Embryonic facial prominence (tissue), 1 donor: ENCODE measurements at regions not wholly inside any gene's neighbourhood (a gene's known extent, or its start where the extent isn't known, plus 50 kb on each side); places are given as distances from the start of the nearest gene placed in this dataset.
"Not testable (repeated sequence)": the region's sequence is repeated elsewhere in the genome, so short reads cannot be mapped to it uniquely, and the experiment has no call there.

Experiments used
- DNase-seq: peaks from one replicate; pipeline ENCODE4 v3.0.0-alpha.2; 2016; ENCODE audit errors: extremely low spot score

DNA sequence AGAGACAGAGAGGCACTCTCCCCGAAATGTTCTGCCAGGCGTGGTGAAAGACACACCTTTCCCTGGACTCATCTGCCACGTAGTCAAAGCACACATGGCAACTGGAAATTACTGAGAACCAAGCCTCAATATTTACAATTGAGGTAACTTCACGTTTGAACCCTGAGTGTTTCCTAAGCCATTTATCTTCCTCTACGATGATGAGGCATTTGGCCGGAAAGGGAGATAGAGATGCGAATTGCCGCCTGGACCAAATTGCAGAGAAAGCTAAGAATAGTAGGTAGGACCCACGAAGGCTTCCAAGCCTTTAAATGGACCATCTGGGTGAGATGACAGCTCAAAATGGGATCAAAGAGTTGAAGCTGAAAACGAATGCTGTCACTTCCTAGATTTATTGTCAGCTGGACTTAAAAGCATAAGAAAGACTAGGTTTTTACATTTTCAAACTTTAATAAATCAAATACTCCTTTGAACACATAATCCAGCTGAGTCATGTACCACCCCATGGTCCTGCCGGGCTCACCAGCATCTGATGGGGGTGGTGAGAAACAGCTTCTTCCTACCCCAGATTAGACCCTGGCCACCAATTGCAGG is 135.6 kb upstream of the LYZL2 start:
- no peak for DNase-seq

DNA sequence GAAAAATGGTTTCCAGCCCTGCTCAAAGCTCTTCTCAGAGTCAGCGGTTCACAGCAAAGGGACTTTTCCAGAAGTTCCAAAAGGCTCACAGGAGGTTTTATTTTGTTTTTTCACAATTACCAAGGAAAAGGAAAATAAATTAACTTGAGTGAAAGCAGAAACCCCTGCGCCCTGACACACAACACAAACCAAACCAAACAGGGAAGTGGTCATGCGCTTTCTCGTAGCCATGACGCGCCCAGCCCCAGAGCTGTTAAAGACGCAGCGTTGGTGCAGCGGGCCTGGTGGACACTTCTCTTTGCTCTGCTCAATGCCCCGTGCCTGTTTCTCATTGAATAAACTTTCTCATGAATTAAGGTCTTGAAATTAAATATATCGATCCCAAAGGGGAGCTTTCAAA is 134.4 kb upstream of the LYZL2 start:
- DNase-seq, result no peak

GRCh38 chr10:30762620-30763019 is 133.1 kb upstream of the LYZL2 start:
- no peak for DNase-seq

DNA sequence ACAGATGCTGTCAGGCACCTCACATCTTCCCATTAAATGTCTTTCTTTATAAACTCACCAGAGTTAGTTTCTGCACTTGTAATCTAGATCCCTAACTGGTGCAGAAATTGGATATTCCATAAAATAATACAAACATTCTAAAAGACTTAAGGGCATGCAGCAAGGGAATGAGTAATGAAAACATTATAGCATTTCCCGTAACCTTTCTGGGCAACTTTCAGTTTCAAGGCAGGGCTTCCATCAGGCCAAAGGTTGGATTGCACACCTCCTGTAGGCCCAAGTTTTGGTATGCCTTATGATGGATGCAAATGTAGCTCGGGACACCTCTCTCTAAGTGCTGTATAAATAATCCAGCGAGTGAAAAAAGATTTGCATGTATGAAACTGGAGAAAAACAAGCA is 129.9 kb upstream of the LYZL2 start:
- no peak for DNase-seq

DNA sequence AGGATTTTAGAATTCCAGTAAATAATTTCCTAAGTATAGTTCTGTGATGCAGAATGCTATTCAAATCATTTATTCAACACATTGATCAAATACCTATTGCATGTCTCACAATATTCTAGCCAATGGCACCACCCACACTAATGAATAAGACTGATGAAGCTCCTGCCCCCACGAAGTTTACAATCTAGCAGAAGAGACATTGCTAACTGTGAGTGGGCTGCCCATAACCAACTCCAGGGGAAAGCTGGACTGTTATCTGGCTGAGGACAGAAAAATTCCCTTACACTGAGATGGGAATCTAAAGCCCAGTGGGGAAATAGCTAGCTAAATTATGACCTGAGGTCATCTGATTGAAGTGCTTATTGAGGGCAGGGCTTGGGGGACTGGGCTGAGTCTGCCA is 128.8 kb upstream of the LYZL2 start:
- no peak for DNase-seq

DNA sequence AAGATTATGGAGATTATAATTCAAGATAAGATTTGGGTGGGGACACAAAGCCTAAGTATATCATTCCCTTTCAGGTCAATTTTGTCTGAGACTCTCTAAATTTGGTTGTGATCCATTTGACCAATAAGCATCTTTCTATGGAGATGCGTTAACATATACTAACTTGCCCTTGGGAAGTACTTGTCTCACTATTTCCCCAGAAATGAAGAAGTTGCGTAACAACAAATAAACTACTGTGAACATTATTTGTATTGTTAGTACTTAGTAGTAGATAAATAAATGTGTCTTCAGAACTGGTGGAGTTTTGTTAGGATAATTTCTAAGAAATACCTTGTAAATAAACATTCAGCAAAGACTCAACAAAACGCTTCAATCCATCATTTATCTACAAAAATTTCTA is 127.3 kb upstream of the LYZL2 start:
- DNase-seq, result no peak

GRCh38 chr10:30756151-30756550 is 126.6 kb upstream of the LYZL2 start:
- DNase-seq, result no peak

DNA sequence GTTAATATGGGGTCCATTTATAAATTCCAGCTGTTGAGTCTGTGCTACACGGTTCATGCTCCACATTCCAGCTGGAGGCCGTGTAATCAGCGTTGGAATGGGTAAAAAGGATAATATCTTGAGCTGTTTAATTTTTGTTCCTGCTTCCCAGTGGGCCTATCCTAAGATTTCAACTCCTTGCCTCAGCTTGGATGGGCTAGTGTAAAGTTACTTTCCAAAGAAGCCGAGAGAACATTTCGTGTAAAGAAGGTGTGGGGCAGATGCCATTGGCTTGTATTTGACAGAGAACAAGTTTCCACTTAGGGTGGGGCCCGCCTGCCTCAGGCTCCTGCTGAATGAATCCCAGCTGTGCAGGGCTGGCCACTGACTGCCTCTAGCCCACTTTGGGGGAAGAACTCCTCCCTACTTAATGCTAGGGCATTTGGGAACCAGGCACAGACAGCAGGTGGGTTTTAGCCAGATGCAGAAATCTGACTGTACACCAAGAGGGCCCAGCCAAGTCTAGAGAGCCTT is 125.9 kb upstream of the LYZL2 start:
- peak; percentile 66 for DNase-seq

DNA sequence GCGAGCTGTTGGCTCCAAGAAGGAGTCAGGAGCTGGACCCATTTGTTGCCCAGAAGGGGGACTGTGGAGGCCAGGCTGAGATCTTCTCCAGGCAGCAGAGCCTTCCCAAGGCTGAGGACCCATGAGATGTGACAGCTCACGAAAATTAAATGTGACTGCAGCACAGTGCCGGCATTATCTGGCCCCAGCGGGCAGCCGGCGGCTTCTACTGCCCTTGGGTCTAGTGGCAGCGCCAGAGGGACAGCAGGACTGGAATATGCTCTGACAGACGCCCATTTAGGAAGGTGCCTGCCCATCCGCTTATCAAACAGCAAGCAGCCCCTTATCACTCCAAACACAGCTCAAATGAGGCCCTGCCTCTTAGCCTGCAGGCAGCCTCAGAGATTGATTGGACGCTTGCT is 122.9 kb upstream of the LYZL2 start:
- no peak for DNase-seq

GRCh38 chr10:30751678-30752331 is 122.3 kb upstream of the LYZL2 start:
- no peak for DNase-seq

DNA sequence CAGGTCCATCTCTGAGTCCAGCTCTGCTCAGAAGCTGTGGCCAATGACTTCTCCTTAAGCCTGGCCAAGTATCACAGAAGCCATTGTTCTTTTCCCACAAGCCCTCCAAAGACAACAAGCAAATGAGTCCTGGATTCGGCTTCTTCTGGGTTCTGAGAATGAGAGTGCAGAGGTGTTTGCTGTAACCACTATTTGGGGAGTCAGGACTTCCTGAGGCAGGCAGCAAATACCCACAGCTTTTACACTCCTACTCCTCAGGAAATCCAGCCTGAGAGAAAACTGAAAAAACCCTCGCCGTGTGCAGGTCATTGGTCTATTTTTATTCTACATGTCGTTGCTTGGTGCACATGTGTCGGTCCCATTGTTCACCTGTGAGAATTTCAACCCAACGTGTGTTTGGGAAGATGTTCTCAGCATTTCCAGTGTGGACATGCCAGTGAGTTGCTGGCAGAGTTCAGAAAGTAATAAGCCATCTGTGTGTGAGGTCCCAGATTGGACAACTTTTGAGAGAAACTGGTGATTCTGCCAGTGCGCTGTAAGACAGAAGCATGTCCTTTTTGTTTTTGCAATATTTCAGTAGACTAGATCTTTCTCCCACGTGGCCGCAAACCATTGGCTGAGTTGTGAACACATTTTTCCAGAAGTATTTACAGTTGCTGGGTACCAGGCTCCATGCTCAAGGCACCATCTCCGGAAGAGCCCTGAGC is 121.6 kb upstream of the LYZL2 start:
- DNase-seq, result no peak

DNA sequence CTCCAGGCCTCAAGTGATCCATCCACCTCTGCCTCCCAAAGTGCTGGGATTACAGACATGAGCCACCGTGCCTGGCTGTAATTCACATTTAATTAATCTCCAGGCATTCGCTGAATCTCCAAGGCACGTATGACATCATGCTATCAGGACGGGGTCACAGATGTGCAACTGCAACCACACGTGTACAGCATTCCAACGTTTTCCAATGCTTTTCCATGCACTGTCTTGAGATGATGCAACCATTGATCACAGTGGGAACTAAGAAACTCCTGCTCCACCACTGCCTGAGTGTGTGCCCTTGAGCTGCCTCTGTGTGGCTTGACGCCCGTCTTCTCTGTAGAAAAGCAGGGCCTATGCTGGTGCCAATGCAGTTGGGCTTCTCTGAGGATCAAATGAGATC is 119.8 kb upstream of the LYZL2 start:
- no peak for DNase-seq

DNA sequence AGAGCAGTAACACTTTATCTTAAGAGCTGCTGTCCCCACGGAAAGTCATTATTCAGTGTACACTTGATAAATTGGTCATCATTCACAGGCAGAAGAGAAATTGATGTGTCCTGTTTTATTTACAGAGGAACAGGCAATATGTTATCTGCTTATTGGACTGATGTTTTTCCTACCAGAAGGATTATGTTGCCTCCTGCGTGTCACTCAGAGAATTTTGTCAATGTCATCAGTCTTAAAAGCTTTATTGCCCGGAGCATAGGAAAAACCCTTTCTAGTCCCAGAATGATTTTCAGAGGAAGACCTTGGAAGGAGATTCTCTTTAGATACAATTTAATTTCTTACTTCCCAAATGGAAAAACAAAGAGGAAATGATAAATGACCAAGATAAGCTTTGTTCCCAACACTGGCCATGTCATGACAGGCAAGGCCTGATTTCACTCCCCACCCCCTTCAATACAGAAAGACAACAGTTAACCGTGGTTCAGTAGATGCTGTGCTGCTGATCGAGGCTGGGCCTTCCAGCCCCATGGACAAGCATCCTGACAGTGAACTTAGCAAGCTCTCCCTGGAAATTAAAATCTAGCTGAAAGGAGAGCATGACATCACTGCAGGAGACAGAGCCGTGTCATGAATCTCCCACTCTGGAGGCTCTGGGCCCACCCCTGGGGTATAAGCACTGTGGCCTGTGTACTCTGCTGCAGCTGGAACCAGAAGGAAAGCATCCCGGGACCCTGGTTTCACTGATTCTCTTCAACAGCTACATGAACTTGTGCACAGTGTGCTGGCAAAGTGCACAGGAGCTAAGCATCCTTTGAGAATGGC is 118.8 kb upstream of the LYZL2 start:
- DNase-seq, result no peak

GRCh38 chr10:30747633-30748032 is 118.1 kb upstream of the LYZL2 start:
- no peak for DNase-seq

DNA sequence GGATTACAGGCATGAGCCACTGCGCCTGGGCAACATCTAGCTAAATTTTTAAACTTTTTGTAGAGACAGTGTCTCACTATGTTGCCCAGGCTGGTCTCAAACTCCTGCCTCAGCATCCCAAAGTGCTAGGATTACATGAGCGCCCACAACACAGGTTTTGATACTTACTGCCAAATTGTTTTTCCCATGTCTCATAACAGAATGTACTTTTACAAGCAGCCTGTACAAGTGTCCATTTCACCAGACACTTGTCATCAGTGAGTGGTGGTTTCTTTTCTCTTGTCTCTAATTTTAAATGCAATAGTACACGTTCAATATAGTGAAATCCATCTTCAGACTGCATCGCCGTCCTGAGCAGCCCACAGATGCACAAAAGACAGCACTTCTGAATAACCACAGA is 116.4 kb upstream of the LYZL2 start:
- DNase-seq, result no peak

DNA sequence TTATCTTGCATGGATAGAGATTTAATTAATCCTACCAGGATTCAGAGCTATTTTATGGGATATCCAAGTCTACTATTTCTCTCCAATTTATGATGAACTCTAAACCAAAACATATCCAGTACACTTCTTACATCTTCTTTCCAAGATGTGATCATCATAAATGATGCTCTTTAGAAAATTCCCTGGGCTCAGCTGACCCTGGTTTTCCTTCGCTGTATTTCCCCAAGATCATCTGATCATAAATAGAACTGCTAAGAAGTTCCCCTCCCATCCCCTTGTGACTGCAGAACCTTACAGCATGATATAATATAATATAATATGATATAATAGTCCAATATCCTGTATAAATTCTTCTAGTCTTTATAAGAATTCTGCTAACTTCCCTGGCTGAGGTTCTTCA is 114.6 kb upstream of the LYZL2 start:
- no peak for DNase-seq

- DNase-seq, result no peak
These were observed 114.0 kb upstream of the LYZL2 start for GRCh38 chr10:30743586-30743985.

- DNase-seq, result no peak
These were observed 112.9 kb upstream of the LYZL2 start for GRCh38 chr10:30742471-30742870.

DNA sequence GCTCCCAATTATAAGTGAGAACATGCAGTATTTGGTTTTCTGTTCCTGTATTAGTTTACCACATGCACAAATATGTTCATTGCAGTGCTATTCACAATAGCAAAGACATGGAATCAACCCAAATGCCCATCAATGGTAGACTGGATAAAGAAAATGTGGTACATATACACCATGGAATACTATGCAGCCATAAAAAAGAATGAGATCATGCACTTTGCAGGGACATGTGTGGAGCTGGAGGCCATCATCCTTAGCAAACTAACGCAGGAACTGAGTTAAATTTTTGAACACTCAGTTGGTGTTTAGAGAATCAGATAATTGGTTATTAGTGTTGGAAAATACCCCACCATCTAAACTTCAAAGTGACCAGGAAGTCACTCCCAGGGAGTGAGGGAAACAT is 111.2 kb upstream of the LYZL2 start:
- DNase-seq, result not testable (repeated sequence)

DNA sequence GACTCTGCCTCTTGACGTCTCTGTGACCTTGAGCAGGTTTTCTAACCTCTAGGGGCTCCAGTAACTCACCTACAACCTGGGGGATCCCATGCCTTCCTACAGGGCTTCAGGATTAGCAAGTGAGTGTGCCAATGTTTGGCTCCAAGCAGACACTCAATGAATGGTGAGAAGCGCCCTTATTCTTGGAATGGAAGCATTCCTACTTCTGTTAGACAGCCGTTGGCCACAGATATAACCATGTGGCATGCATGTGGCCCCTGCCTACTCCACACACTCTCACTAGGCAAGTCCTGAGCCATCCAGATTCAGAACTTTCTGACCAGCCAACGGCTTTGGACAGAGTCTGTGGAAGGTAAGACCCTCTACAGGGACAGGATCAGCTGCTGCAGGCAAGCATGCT is 108.9 kb upstream of the LYZL2 start:
- DNase-seq, result no peak

GRCh38 chr10:30737931-30738391 is 108.4 kb upstream of the LYZL2 start:
- DNase-seq, result no peak

- DNase-seq, result no peak
These were observed 107.2 kb upstream of the LYZL2 start for GRCh38 chr10:30736685-30737232.
